ENCODE measurements at regions not wholly inside any gene's neighbourhood (a gene's known extent, or its start where the extent isn't known, plus 50 kb on each side); places are given as distances from the start of the nearest gene placed in this dataset.

GRCh38 chr13:57470491-57470890 is 161.1 kb upstream of the PCDH17 start:
- H2AFZ ChIP-seq, result no peak overlapping the region
- no peak overlapping the region for H3K4me3 ChIP-seq
- Mint-ChIP-seq H3K4me1 (no peaks in the 10 kb centered on the region), H3K27ac (peak overlapping the region; percentile 34; the same call in 1 of the 2 replicates), H3K4me3 (no peak overlapping the region), H3K9me3 (no peaks in the 10 kb centered on the region), H3K27me3 (ENCODE audit: insufficient read depth, low read depth, poor library complexity) (no peaks in the 10 kb centered on the region), H3K36me3 (ENCODE audit: low read depth) (no peaks in the 10 kb centered on the region)
- no peaks in the 10 kb centered on the region for H4K20me1 ChIP-seq (replicated peaks; ENCODE audit: insufficient read depth)
- H3K27ac ChIP-seq (ENCODE audit: low read depth), result no peak overlapping the region
- H3K9me2 ChIP-seq (ENCODE audit: insufficient read depth), result no peaks in the 10 kb centered on the region
- DNase-seq (ENCODE audit: low spot score) (no peak), ATAC-seq (no peak)
- H3K79me2 ChIP-seq (replicated peaks; ENCODE audit: insufficient read depth), result no peaks in the 10 kb centered on the region
- no peaks in the 10 kb centered on the region for H3K36me3 ChIP-seq (ENCODE audit: insufficient read depth)
- H3F3A ChIP-seq (replicated peaks; ENCODE audit: low read depth), result no peaks in the 10 kb centered on the region
- TF ChIP-seq EZH2 (IDR thresholded peaks at IDR 0.05; ENCODE audit: low read depth, unreplicated experiment), result no peak
- no peak for TF ChIP-seq EZH2phosphoT487 (IDR thresholded peaks at IDR 0.05; ENCODE audit: unreplicated experiment)
- no peak for TF ChIP-seq POLR2AphosphoS5 (IDR thresholded peaks at IDR 0.05; ENCODE audit: low read depth)
- no peak for TF ChIP-seq CREB1 (CRISPR knock-in tag; IDR thresholded peaks at IDR 0.05; ENCODE audit: low read depth)
- no peak for TF ChIP-seq JUNB (IDR thresholded peaks at IDR 0.05; ENCODE audit: unreplicated experiment)
- no peak for TF ChIP-seq ZNF331 (CRISPR knock-in tag; IDR thresholded peaks at IDR 0.05; ENCODE audit: low read depth)
- H3K4me1 ChIP-seq (ENCODE audit: insufficient read depth), result no peaks in the 10 kb centered on the region
- H3K4me2 ChIP-seq, result no peak overlapping the region
- H3K27me3 ChIP-seq (ENCODE audit: insufficient read depth), result no peaks in the 10 kb centered on the region

GRCh38 chr13:57491318-57491717 is 140.2 kb upstream of the PCDH17 start:
- no peak overlapping the region for H3K27ac Mint-ChIP-seq
- Histone ChIP-seq H3K9me2 (ENCODE audit: insufficient read depth) (no peaks in the 10 kb centered on the region), H3K27me3 (ENCODE audit: insufficient read depth) (no peaks in the 10 kb centered on the region), H3K4me3 (no peak overlapping the region), H3K4me2 (no peak overlapping the region), H4K20me1 (replicated peaks; ENCODE audit: insufficient read depth) (no peaks in the 10 kb centered on the region), H2AFZ (no peak overlapping the region), H3K4me1 (ENCODE audit: insufficient read depth) (no peaks in the 10 kb centered on the region), H3K79me2 (replicated peaks; ENCODE audit: insufficient read depth) (no peaks in the 10 kb centered on the region), H3K27ac (ENCODE audit: low read depth) (no peak overlapping the region), H3K36me3 (ENCODE audit: insufficient read depth) (no peaks in the 10 kb centered on the region), H3F3A (replicated peaks; ENCODE audit: low read depth) (no peaks in the 10 kb centered on the region)
- H3K27me3 Mint-ChIP-seq (ENCODE audit: insufficient read depth, low read depth, poor library complexity), result no peaks in the 10 kb centered on the region
- no peaks in the 10 kb centered on the region for H3K36me3 Mint-ChIP-seq (ENCODE audit: low read depth)
- no peaks in the 10 kb centered on the region; the same call in 2 of the 3 replicates for H3K9me3 Mint-ChIP-seq
- ATAC-seq (no peak), DNase-seq (ENCODE audit: low spot score) (no peak)
- no peak overlapping the region for H3K4me3 Mint-ChIP-seq
- TF ChIP-seq POLR2AphosphoS5 (IDR thresholded peaks at IDR 0.05; ENCODE audit: low read depth) (no peak), REST (IDR thresholded peaks at IDR 0.05; ENCODE audit: unreplicated experiment) (no peak), CREB1 (CRISPR knock-in tag; IDR thresholded peaks at IDR 0.05; ENCODE audit: low read depth) (no peak), ZNF462 (CRISPR knock-in tag; IDR thresholded peaks at IDR 0.05) (no peak), ZNF114 (CRISPR knock-in tag; IDR thresholded peaks at IDR 0.05) (no peak), NANOG (IDR thresholded peaks at IDR 0.05; ENCODE audit: borderline replicate concordance) (no peak), ETS1 (IDR thresholded peaks at IDR 0.05) (no peak), EZH2phosphoT487 (IDR thresholded peaks at IDR 0.05; ENCODE audit: unreplicated experiment) (no peak)
- no peaks in the 10 kb centered on the region for H3K4me1 Mint-ChIP-seq

All from GM23338 (cell line).